H1 (cell line): ENCODE measurements at regions not wholly inside any gene's neighbourhood (a gene's known extent, or its start where the extent isn't known, plus 50 kb on each side); places are given as distances from the start of the nearest gene placed in this dataset.

Experiments
- CTCF ChIA-PET: fragments of 300-600 bp; sonication (Branson Sonifier 250); formaldehyde crosslinking; loops from one replicate; lab custom pipeline; 2021; ENCODE audit not compliant: partially characterized antibody; lab: Charles Lee
- POLR2A ChIA-PET: fragments of 300-600 bp; sonication (Branson Sonifier 250); formaldehyde crosslinking; loops from one replicate; lab custom pipeline; 2021; ENCODE audit warnings: inconsistent platforms; ENCODE audit not compliant: partially characterized antibody; lab: Charles Lee
- DNase-seq, 2 experiments: peaks; one replicate each; pipeline versions ENCODE4 v3.0.0 to v3.0.0-alpha.2; 2010 to 2022; ENCODE audit warnings: low spot score in 2 of 2, low read depth in 1 of 2, mixed read lengths in 1 of 2
- FAIRE-seq: peaks from 2 replicates; lab custom pipeline; 2011; peaks lifted over from hg19 to GRCh38; lab: Jason Lieb, UNC
- H2AFZ ChIP-seq: 2 replicates; pipeline ENCODE4 v1.8.1; 2012; ENCODE audit warnings: low read length, inconsistent platforms
- H2AK5ac ChIP-seq: 2 replicates; pipeline ENCODE4 v1.6.1; 2013; ENCODE audit warnings: low read depth, low read length
- H2BK120ac ChIP-seq: replicated peaks from 2 replicates; pipeline ENCODE3; 2013; ENCODE audit warnings: low read depth, low read length, inconsistent platforms
- H2BK12ac ChIP-seq: 2 replicates; pipeline ENCODE4 v1.6.1; 2013; ENCODE audit warnings: low read depth, low read length
- H2BK15ac ChIP-seq: 2 replicates; pipeline ENCODE4 v1.6.1; 2013; ENCODE audit warnings: low read length
- H2BK20ac ChIP-seq: 2 replicates; pipeline ENCODE4 v1.6.1; 2013; ENCODE audit warnings: low read length
- H2BK5ac ChIP-seq: 2 replicates; pipeline ENCODE4 v1.6.1; 2013; ENCODE audit warnings: low read depth, low read length
- H3K14ac ChIP-seq: 2 replicates; pipeline ENCODE4 v1.6.1; 2013; ENCODE audit warnings: inconsistent platforms; ENCODE audit not compliant: insufficient read length
- H3K18ac ChIP-seq: 2 replicates; pipeline ENCODE4 v1.6.1; 2013; ENCODE audit warnings: low read length; ENCODE audit errors: extremely low read depth
- H3K23ac ChIP-seq: 2 replicates; pipeline ENCODE4 v1.6.1; 2013; ENCODE audit warnings: inconsistent platforms; ENCODE audit not compliant: insufficient read length
- H3K23me2 ChIP-seq: 2 replicates; pipeline ENCODE4 v1.6.1; 2013; ENCODE audit warnings: low read depth, low read length
- H3K27ac ChIP-seq: 2 replicates; pipeline ENCODE4 v1.6.1; 2011; ENCODE audit warnings: low read depth, low read length, inconsistent platforms
- H3K27me3 ChIP-seq, 4 experiments: replicated peaks in 1 of 4; 1 replicate in 1 of 4; 2 replicates in 3 of 4; pipeline versions ENCODE4 v1.6.1 to v1.8.1; 2011 to 2013; ENCODE audit warnings: low read length in 3 of 4, mild to moderate bottlenecking in 3 of 4, inconsistent platforms in 2 of 4, mixed read lengths in 2 of 4, moderate library complexity in 1 of 4; ENCODE audit not compliant: control insufficient read depth in 3 of 4, insufficient read depth in 3 of 4; ENCODE audit errors: extremely low read depth in 1 of 4
- H3K36me3 ChIP-seq, 4 experiments: 2 replicates each; pipeline versions ENCODE4 v1.6.1 to v1.8.1; 2011 to 2013; ENCODE audit warnings: mild to moderate bottlenecking in 4 of 4, low read length in 3 of 4, moderate library complexity in 2 of 4, control low read depth in 1 of 4, inconsistent platforms in 1 of 4; ENCODE audit not compliant: insufficient read depth in 4 of 4, control insufficient read depth in 2 of 4
- H3K4ac ChIP-seq: replicated peaks from 2 replicates; pipeline ENCODE3; 2013; ENCODE audit warnings: low read length, low read depth, mixed read lengths, inconsistent platforms; ENCODE audit not compliant: insufficient read length
- H3K4me1 ChIP-seq, 4 experiments: replicated peaks in 1 of 4; 1 replicate in 1 of 4; 2 replicates in 3 of 4; pipeline versions ENCODE4 v1.6.1 to v1.8.1; 2011 to 2013; ENCODE audit warnings: low read length in 3 of 4, inconsistent platforms in 2 of 4, mixed read lengths in 1 of 4; ENCODE audit not compliant: insufficient read depth in 4 of 4, control insufficient read depth in 3 of 4
- H3K4me2 ChIP-seq, 2 experiments: 2 replicates each; pipeline versions ENCODE4 v1.6.1 to v1.8.1; 2011 to 2013; ENCODE audit warnings: low read depth in 2 of 2, low read length in 2 of 2, control low read depth in 1 of 2, inconsistent platforms in 1 of 2, mild to moderate bottlenecking in 1 of 2; ENCODE audit not compliant: insufficient read depth in 1 of 2
- H3K4me3 ChIP-seq, 4 experiments: fragments of 200-600, 300-600 bp in 1 of 4; sonication (generic), shearing (Covaris generic), sonication (Bioruptor Twin) in 1 of 4; 2 replicates each; pipeline versions ENCODE4 v1.5.1 to v1.8.1; 2011 to 2016; ENCODE audit warnings: low read length in 4 of 4, low read depth in 3 of 4, control low read depth in 2 of 4, inconsistent platforms in 2 of 4, mild to moderate bottlenecking in 2 of 4, mixed read lengths in 1 of 4, moderate library complexity in 1 of 4; ENCODE audit not compliant: insufficient read depth in 2 of 4; ENCODE audit errors: extremely low read depth in 1 of 4
- H3K56ac ChIP-seq: replicated peaks from 2 replicates; pipeline ENCODE3; 2013; ENCODE audit warnings: low read depth, mild to moderate bottlenecking, mixed read lengths, low read length, inconsistent platforms; ENCODE audit not compliant: insufficient read length
- H3K79me1 ChIP-seq: 2 replicates; pipeline ENCODE4 v1.6.1; 2013; ENCODE audit warnings: low read depth, low read length, control low read depth
- H3K79me2 ChIP-seq, 2 experiments: 2 replicates each; pipeline versions ENCODE4 v1.6.1 to v1.8.1; 2012 to 2013; ENCODE audit warnings: low read length in 2 of 2, mild to moderate bottlenecking in 2 of 2, inconsistent platforms in 1 of 2; ENCODE audit not compliant: insufficient read depth in 2 of 2, control insufficient read depth in 1 of 2
- H3K9ac ChIP-seq, 4 experiments: replicated peaks in 1 of 4; 1 replicate in 1 of 4; 2 replicates in 3 of 4; pipeline versions ENCODE4 v1.6.1 to v1.8.1; 2011 to 2013; ENCODE audit warnings: low read depth in 3 of 4, low read length in 3 of 4, control low read depth in 2 of 4, mild to moderate bottlenecking in 2 of 4, moderate library complexity in 2 of 4, inconsistent platforms in 1 of 4; ENCODE audit errors: extremely low read depth in 1 of 4
- H3K9me3 ChIP-seq, 2 experiments: 2 replicates each; pipeline versions ENCODE4 v1.6.1 to v1.8.1; 2012 to 2013; ENCODE audit warnings: mild to moderate bottlenecking in 2 of 2, moderate library complexity in 2 of 2, control low read depth in 1 of 2, inconsistent platforms in 1 of 2, low read depth in 1 of 2, low read length in 1 of 2, mixed read lengths in 1 of 2; ENCODE audit not compliant: insufficient read depth in 2 of 2
- H4K20me1 ChIP-seq, 2 experiments: replicated peaks in 1 of 2; 2 replicates each; pipeline versions ENCODE3 to v1.8.1; 2011 to 2013; ENCODE audit warnings: inconsistent platforms in 2 of 2, low read length in 2 of 2, mild to moderate bottlenecking in 1 of 2; ENCODE audit not compliant: insufficient read depth in 2 of 2, control insufficient read depth in 1 of 2
- H4K5ac ChIP-seq: 2 replicates; pipeline ENCODE4 v1.6.1; 2013; ENCODE audit warnings: low read length, low read depth, mixed read lengths, inconsistent platforms; ENCODE audit not compliant: insufficient read length
- H4K8ac ChIP-seq: 2 replicates; pipeline ENCODE4 v1.8.0; 2013; ENCODE audit warnings: mild to moderate bottlenecking, moderate library complexity, low read length, inconsistent platforms; ENCODE audit not compliant: insufficient read depth; ENCODE audit errors: extremely low read depth
- H4K91ac ChIP-seq: replicated peaks from 2 replicates; pipeline ENCODE3; 2013; ENCODE audit warnings: low read length, mixed read lengths, inconsistent platforms; ENCODE audit not compliant: insufficient read length
- BACH1 ChIP-seq: IDR thresholded peaks from 2 replicates; pipeline ENCODE4 v1.6.1; 2012; ENCODE audit warnings: low read length, improper control_type of control experiment
- BCL11A ChIP-seq, 2 experiments: IDR thresholded peaks; one replicate each; pipeline ENCODE4 v1.6.1; 2011; ENCODE audit warnings: low read depth in 2 of 2, low read length in 2 of 2, mild to moderate bottlenecking in 2 of 2
- BRCA1 ChIP-seq: IDR thresholded peaks from 2 replicates; pipeline ENCODE4 v1.6.1; 2012; ENCODE audit warnings: low read depth, low read length, improper control_type of control experiment
- CREB1 ChIP-seq: IDR thresholded peaks from 2 replicates; pipeline ENCODE4 v1.6.1; 2012; ENCODE audit warnings: inconsistent platforms
- GABPA ChIP-seq: IDR thresholded peaks from 2 replicates; pipeline ENCODE4 v1.6.1; 2011; ENCODE audit warnings: mild to moderate bottlenecking, low read length, moderate library complexity, borderline replicate concordance; ENCODE audit not compliant: insufficient read depth
- JUN ChIP-seq: IDR thresholded peaks from 2 replicates; pipeline ENCODE4 v1.6.1; 2011; ENCODE audit warnings: low read depth, mild to moderate bottlenecking, improper control_type of control experiment, low read length
- WGBS, 2 experiments: shearing (Covaris generic) in 1 of 2; methylation state at CpG; one replicate each; pipeline versions ENCODE4 v1.1.6 to v1.1.7; 2013 to 2015; ENCODE audit warnings: low lambda C conversion rate in 2 of 2, mixed read lengths in 2 of 2, inconsistent platforms in 1 of 2, low coverage in 1 of 2, missing lambda C conversion rate in 1 of 2; ENCODE audit not compliant: insufficient replicate concordance in 2 of 2, insufficient coverage in 1 of 2, insufficient read length in 1 of 2; ENCODE audit errors: extremely low coverage in 1 of 2, missing lambda C conversion rate in 1 of 2; 5-methylcytosine and 5-hydroxymethylcytosine counted together
- TF ChIP-seq, protein P1 (sequence below): IDR thresholded peaks from 2 replicates; pipeline ENCODE4 v1.6.1; 2012; ENCODE audit warnings: low read length, inconsistent platforms

DNA sequence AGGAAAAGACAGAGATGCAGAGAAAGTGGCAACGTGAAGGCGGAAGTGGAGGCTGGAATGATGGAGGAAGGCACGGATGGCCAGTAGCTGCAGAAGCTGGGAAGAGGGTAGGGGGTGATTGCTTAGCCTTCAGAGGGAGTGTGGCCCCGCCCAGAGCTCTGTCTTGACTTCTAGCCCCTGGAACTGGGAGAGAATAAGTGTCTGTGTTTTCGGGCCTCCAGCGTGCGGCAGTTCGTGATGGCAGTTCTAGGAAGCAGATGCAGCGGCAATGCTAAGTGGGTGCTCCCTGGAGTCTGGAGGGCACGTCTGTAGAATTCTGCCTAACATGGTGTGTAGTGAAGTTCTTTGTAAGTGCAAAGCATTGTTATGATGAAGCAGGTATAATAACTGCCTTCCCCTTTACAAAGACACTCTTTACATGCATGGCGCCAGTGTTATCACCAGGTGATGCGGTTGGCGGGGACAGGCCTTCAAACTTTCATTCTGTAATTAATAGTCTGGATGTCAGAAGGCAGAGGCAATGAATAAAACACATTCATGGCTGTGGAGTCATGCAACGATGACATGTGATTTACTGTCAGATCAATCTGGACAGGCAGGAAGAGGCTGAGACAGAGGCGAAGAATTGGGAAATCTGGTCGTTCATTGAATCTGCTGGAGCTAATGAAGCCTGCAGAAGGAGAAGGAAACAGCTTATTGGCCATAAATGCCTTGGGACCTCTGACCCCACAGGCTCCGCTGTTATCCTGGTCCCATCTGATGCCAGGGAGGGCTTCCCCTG lies 228.6 kb downstream of the GLRX3 start:
- H2AK5ac ChIP-seq, result no peak overlapping the region
- no peak overlapping the region for H3K14ac ChIP-seq
- H3K56ac ChIP-seq, result no peak overlapping the region
- no peaks in the 10 kb centered on the region for H3K9me3 ChIP-seq
- H2BK120ac ChIP-seq, result no peak overlapping the region
- no peak overlapping the region for H4K8ac ChIP-seq
- H3K9ac ChIP-seq, result no peak overlapping the region
- H3K27me3 ChIP-seq, result no peaks in the 10 kb centered on the region
- peaks cover 0 to 1% of the 10 kb centered on the region in 2 experiments for H4K20me1 ChIP-seq
- H3K79me1 ChIP-seq, result no peaks in the 10 kb centered on the region
- H2BK5ac ChIP-seq, result no peak overlapping the region
- H3K36me3 ChIP-seq, result no peaks in the 10 kb centered on the region
- H3K4ac ChIP-seq, result no peak overlapping the region
- H2BK15ac ChIP-seq, result no peak overlapping the region
- no peak overlapping the region for H3K4me3 ChIP-seq
- ChIA-PET POLR2A (no interaction called here), CTCF (interaction anchor here (1.0 kb wide), 1 partner anchor 21 kb away, joined by 3 read pairs; no protein-coding TSS in a partner anchor)
- FAIRE-seq, result no peak
- H3K4me2 ChIP-seq, result no peak overlapping the region
- H3K27ac ChIP-seq, result no peak overlapping the region
- no peaks in the 10 kb centered on the region for H3K79me2 ChIP-seq
- DNase-seq, result no peak
- WGBS, 2 experiments, result 86% methylated on average over 16 of the region's 17 CpGs; no CpG with 5 or more reads in 1 of the 2 experiments
- no peak overlapping the region for H3K18ac ChIP-seq
- H2BK12ac ChIP-seq, result no peak overlapping the region
- no peaks in the 10 kb centered on the region; a peak in 1 of 7 replicates for H3K4me1 ChIP-seq
- no peak overlapping the region for H4K91ac ChIP-seq
- no peak overlapping the region for H2AFZ ChIP-seq
- no peak overlapping the region for H3K23ac ChIP-seq
- no peak overlapping the region for H4K5ac ChIP-seq
- TF ChIP-seq BCL11A (IDR thresholded peaks at IDR 0.05; ENCODE audit: low read depth in 2 of 2, low read length in 2 of 2), result no peak
- TF ChIP-seq GABPA, result no peak
- TF ChIP-seq JUN, result no peak
- TF ChIP-seq BRCA1, result no peak
- no peak for TF ChIP-seq CREB1
- TF ChIP-seq, protein P1, sequence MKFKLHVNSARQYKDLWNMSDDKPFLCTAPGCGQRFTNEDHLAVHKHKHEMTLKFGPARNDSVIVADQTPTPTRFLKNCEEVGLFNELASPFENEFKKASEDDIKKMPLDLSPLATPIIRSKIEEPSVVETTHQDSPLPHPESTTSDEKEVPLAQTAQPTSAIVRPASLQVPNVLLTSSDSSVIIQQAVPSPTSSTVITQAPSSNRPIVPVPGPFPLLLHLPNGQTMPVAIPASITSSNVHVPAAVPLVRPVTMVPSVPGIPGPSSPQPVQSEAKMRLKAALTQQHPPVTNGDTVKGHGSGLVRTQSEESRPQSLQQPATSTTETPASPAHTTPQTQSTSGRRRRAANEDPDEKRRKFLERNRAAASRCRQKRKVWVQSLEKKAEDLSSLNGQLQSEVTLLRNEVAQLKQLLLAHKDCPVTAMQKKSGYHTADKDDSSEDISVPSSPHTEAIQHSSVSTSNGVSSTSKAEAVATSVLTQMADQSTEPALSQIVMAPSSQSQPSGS, result no peak
- no peak for TF ChIP-seq BACH1
- TF ChIP-seq, all 59 proteins: peak for 0
- no peak overlapping the region for H2BK20ac ChIP-seq
- no peaks in the 10 kb centered on the region for H3K23me2 ChIP-seq
